ENCODE measurements at regions not wholly inside any gene's neighbourhood (a gene's known extent, or its start where the extent isn't known, plus 50 kb on each side); places are given as distances from the start of the nearest gene placed in this dataset.
"Not testable (repeated sequence)": the region's sequence is repeated elsewhere in the genome, so short reads cannot be mapped to it uniquely, and the experiment has no call there.

DNA sequence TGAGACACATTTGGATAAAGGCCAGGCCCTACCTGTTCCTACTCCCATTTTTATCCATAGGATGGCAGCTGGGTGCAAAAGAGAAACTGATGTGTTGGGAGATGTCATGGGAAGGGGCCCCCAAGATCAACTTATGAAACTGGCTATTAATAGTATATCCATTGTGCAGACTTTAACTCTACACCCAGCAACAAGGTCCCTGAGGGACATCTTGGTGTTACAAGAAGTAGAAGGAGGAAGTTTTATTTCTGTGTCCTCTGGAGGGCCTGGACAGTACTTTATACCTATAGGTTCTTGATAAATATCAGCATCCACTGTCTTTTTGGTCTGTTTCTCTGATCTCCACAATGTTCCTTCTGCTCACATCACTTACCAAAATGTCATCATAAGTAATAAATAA lies 84.6 kb downstream of the BTG1 start:
- TF ChIP-seq, protein P1, sequence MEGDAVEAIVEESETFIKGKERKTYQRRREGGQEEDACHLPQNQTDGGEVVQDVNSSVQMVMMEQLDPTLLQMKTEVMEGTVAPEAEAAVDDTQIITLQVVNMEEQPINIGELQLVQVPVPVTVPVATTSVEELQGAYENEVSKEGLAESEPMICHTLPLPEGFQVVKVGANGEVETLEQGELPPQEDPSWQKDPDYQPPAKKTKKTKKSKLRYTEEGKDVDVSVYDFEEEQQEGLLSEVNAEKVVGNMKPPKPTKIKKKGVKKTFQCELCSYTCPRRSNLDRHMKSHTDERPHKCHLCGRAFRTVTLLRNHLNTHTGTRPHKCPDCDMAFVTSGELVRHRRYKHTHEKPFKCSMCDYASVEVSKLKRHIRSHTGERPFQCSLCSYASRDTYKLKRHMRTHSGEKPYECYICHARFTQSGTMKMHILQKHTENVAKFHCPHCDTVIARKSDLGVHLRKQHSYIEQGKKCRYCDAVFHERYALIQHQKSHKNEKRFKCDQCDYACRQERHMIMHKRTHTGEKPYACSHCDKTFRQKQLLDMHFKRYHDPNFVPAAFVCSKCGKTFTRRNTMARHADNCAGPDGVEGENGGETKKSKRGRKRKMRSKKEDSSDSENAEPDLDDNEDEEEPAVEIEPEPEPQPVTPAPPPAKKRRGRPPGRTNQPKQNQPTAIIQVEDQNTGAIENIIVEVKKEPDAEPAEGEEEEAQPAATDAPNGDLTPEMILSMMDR (IDR thresholded peaks at IDR 0.05) = no peak
- peaks cover 78% of the 10 kb centered on the region for H3K4me1 Mint-ChIP-seq (ENCODE audit: low read depth)
- H3K4me3 Mint-ChIP-seq = no peak overlapping the region
- H3K9me3 Mint-ChIP-seq = no peaks in the 10 kb centered on the region
- H3K27ac Mint-ChIP-seq = peak overlapping the region; percentile 56
- H3K36me3 Mint-ChIP-seq (ENCODE audit: low read depth) = peaks cover 12% of the 10 kb centered on the region; the same call in 1 of the 2 replicates
- no peak for DNase-seq
- H3K27me3 Mint-ChIP-seq (ENCODE audit: insufficient read depth) = peaks cover 2% of the 10 kb centered on the region

DNA sequence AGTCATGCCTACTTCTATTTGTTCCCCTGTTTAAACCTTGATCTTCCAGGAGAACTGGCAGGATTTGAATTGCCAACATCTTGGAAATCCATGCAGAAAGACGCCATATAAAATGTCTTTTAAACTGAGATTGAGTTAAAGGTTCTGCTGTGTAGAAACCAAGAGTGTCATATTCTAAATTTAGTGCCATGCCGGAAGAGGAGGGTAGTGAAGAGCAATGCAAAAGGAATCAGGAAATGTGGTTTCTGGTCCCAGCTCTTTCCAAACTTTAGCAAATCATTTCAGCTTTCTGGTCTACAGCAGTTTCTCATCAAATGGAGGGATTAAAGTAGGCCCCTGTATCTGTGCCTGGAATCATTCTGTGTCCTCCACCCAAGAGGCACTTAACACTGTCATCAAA lies 85.7 kb downstream of the BTG1 start:
- peak overlapping the region; percentile 88 for H3K27ac Mint-ChIP-seq
- DNase-seq = peak; percentile 75
- H3K27me3 Mint-ChIP-seq (ENCODE audit: insufficient read depth) = peaks cover 2% of the 10 kb centered on the region
- H3K36me3 Mint-ChIP-seq (ENCODE audit: low read depth) = peaks cover 12% of the 10 kb centered on the region; the same call in 1 of the 2 replicates
- H3K4me1 Mint-ChIP-seq (ENCODE audit: low read depth) = peaks cover 67% of the 10 kb centered on the region
- H3K9me3 Mint-ChIP-seq = no peaks in the 10 kb centered on the region
- peak overlapping the region; percentile 28 for H3K4me3 Mint-ChIP-seq
- TF ChIP-seq, protein P1 (IDR thresholded peaks at IDR 0.05) = no peak

DNA sequence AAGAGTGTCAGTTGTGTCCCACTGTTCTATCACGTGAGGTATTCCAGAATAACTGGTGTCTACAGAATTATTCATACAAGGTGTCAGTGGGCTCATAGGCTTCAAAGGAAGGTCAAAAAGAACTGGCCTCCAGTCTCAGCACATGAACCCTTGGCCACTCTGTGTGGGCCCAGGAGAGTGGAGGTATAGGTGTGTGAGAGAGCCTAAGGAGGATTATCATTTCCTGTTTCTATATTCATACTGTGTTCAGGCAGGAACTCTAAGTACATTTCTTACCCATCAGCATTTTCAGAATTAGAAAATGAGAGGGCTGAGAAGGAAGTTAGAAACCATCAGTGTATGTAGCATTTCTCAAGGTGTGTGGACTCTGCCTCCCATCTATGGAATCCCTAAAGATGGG lies 87.0 kb downstream of the BTG1 start:
- peaks cover 54% of the 10 kb centered on the region for H3K4me1 Mint-ChIP-seq (ENCODE audit: low read depth)
- peaks cover 12% of the 10 kb centered on the region; the same call in 1 of the 2 replicates for H3K36me3 Mint-ChIP-seq (ENCODE audit: low read depth)
- H3K27me3 Mint-ChIP-seq (ENCODE audit: insufficient read depth) = peaks cover 2% of the 10 kb centered on the region
- DNase-seq = no peak
- no peak overlapping the region for H3K27ac Mint-ChIP-seq
- TF ChIP-seq, protein P1 (IDR thresholded peaks at IDR 0.05) = no peak
- no peak overlapping the region for H3K4me3 Mint-ChIP-seq
- no peaks in the 10 kb centered on the region for H3K9me3 Mint-ChIP-seq

DNA sequence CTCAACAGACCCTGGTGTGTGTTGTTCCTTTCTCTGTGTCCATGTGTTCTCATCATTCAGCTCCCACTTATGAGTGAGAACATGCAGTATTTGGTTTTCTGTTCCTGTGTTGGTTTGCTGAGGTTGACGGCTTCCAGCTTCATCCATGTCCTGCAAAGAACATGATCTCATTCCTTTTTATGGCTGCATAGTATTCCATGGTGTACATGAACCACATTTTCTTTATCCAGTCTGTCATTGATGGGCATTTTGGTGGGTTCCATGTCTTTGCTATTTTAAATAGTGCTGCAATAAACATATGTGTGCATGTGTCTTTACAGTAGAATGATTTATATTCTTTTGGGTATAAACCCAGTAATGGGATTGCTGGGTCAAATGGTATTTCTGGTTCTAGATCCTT lies 88.9 kb downstream of the BTG1 start:
- not testable (repeated sequence) for H3K4me3 Mint-ChIP-seq; H3K9me3 Mint-ChIP-seq; H3K27me3 Mint-ChIP-seq (ENCODE audit: insufficient read depth)

DNA sequence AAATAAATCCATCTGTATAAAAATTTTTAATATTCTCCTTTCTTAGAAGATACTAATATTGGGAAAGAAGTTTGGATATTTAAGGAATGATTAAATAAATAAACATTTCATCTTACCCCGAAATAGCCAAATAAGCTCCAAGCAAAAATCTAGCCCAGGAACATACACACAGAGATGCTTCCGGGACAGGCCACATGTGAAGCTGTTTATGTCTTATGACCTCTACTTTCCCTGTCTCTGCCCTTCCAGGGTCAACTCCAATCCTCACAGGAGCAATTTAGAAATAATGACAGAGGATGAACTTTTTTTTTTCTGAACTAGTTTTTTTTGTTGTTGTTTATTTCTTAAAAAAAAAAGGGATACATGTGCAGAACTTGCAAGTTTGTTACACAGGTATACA lies 89.4 kb downstream of the BTG1 start:
- Mint-ChIP-seq H3K9me3 (no peaks in the 10 kb centered on the region), H3K36me3 (ENCODE audit: low read depth) (0 out of 2 replicates have a peak, but pooled peaks cover 4% of the 10 kb centered on the region)

More for the DNA sequence above, 88.9 kb downstream of the BTG1 start:
- H3K36me3 Mint-ChIP-seq (ENCODE audit: low read depth); DNase-seq; H3K27ac Mint-ChIP-seq: not testable (repeated sequence)
- H3K4me1 Mint-ChIP-seq (ENCODE audit: low read depth) = peaks cover 35% of the 10 kb centered on the region

DNA sequence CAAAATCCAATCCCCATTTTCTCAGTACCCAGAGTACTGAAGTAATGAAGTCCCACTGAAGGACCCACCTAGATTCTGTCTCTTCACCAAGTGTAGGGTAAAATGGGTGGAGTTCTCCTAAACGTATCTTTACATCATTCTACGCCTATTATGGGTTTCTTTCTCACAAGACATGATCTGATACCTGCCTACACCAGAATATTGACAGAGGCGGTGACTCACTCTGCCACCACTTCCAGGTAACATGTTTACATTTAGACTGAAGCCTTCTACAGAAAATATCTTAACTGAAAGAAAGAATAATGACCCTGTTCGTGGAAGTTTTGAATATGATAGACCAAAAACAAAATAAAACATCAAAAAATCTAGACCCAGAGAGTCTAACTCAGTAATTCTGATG lies 89.8 kb downstream of the BTG1 start:
- Mint-ChIP-seq H3K27me3 (ENCODE audit: insufficient read depth) (peaks cover 2% of the 10 kb centered on the region), H3K36me3 (ENCODE audit: low read depth) (0 out of 2 replicates have a peak, but pooled peaks cover 4% of the 10 kb centered on the region), H3K9me3 (no peaks in the 10 kb centered on the region), H3K4me1 (ENCODE audit: low read depth) (peaks cover 26% of the 10 kb centered on the region), H3K27ac (no peak overlapping the region), H3K4me3 (no peak overlapping the region)
- DNase-seq = no peak
- TF ChIP-seq, protein P1 (IDR thresholded peaks at IDR 0.05) = no peak

More for the DNA sequence above, 89.4 kb downstream of the BTG1 start:
- TF ChIP-seq, protein P1 (IDR thresholded peaks at IDR 0.05) = no peak
- H3K4me1 Mint-ChIP-seq (ENCODE audit: low read depth) = peaks cover 30% of the 10 kb centered on the region
- H3K27me3 Mint-ChIP-seq (ENCODE audit: insufficient read depth) = peaks cover 2% of the 10 kb centered on the region
- H3K4me3 Mint-ChIP-seq = no peak overlapping the region
- no peak for DNase-seq
- no peak overlapping the region for H3K27ac Mint-ChIP-seq

Data from HFFc6 (cell line).